Neural cell (in vitro differentiated cells): ENCODE measurements at regions not wholly inside any gene's neighbourhood (a gene's known extent, or its start where the extent isn't known, plus 50 kb on each side); places are given as distances from the start of the nearest gene placed in this dataset.

Source experiments
- POLR2AphosphoS5 ChIP-seq: IDR thresholded peaks from 2 replicates; pipeline ENCODE4 v1.6.1; 2012
- SMC3 ChIP-seq: fragments of 450-650 bp; conservative IDR thresholded peaks from 2 replicates; pipeline ENCODE4 v1.6.1; 2014; ENCODE audit warnings: antibody characterized with exemption, mild to moderate bottlenecking, moderate library complexity; ENCODE audit not compliant: poor library complexity
- TAF1 ChIP-seq: IDR thresholded peaks from 2 replicates; pipeline ENCODE4 v1.6.1; 2012; ENCODE audit warnings: low read depth
- TF ChIP-seq, protein P1 (sequence below): fragments of 450-650 bp; IDR thresholded peaks from 2 replicates; pipeline ENCODE4 v1.5.1; 2014; ENCODE audit warnings: antibody characterized with exemption, mild to moderate bottlenecking, moderate library complexity; ENCODE audit not compliant: poor library complexity, severe bottlenecking

DNA sequence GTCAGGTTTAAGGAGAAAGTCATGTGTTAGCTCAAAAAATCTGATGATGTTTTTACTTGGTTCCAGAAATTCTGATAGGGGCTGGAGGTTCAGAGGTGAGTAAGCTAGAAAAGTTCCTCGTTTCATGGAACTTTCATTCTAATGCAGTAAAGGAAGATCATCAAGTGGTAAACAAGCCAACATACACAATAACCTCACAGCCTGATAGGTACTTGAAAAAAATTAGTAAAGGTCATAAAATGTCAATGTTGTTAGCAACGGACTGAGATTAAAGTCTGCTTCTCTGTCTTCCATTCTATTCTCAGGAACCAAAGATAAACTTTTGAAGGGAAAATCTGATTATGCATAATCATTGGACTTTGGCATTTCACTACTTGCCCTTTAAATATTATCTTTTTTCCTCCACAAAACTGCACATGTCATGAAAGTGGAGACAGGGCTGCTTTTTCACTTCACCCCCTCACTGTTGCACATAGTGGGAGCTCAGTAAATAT is 165.4 kb upstream of the MAF start:
- TF ChIP-seq POLR2AphosphoS5, result no peak
- TF ChIP-seq SMC3, result no peak
- no peak for TF ChIP-seq TAF1
- TF ChIP-seq, protein P1, sequence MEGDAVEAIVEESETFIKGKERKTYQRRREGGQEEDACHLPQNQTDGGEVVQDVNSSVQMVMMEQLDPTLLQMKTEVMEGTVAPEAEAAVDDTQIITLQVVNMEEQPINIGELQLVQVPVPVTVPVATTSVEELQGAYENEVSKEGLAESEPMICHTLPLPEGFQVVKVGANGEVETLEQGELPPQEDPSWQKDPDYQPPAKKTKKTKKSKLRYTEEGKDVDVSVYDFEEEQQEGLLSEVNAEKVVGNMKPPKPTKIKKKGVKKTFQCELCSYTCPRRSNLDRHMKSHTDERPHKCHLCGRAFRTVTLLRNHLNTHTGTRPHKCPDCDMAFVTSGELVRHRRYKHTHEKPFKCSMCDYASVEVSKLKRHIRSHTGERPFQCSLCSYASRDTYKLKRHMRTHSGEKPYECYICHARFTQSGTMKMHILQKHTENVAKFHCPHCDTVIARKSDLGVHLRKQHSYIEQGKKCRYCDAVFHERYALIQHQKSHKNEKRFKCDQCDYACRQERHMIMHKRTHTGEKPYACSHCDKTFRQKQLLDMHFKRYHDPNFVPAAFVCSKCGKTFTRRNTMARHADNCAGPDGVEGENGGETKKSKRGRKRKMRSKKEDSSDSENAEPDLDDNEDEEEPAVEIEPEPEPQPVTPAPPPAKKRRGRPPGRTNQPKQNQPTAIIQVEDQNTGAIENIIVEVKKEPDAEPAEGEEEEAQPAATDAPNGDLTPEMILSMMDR, result no peak
